Smooth muscle cell (in vitro differentiated cells): ENCODE measurements at regions not wholly inside any gene's neighbourhood (a gene's known extent, or its start where the extent isn't known, plus 50 kb on each side); places are given as distances from the start of the nearest gene placed in this dataset.

ENCODE experiments used
- DNase-seq: peaks from one replicate; lab custom pipeline; 2025; ENCODE audit not compliant: unreplicated experiment; lab: John Stamatoyannopoulos, UW
- H2AFZ ChIP-seq: fragments of 200-600 bp; sonication (generic); 2 replicates; pipeline ENCODE4 v1.6.0; 2016; ENCODE audit warnings: antibody characterized with exemption, low read depth, mild to moderate bottlenecking
- H3F3A ChIP-seq: fragments of 200-600 bp; sonication (generic); 2 replicates; pipeline ENCODE4 v1.6.0; 2017; ENCODE audit warnings: antibody characterized with exemption, low read depth
- H3K27ac ChIP-seq: fragments of 200-600 bp; sonication (generic); 2 replicates; pipeline ENCODE4 v1.5.1; 2016; ENCODE audit warnings: low read depth, mild to moderate bottlenecking
- H3K27me3 ChIP-seq: fragments of 200-600 bp; sonication (generic); 2 replicates; pipeline ENCODE4 v1.6.1; 2016; ENCODE audit warnings: low read depth, mild to moderate bottlenecking
- H3K36me3 ChIP-seq: fragments of 200-600 bp; sonication (generic); 2 replicates; pipeline ENCODE4 v1.5.1; 2016; ENCODE audit warnings: low read depth
- H3K4me1 ChIP-seq: fragments of 200-600 bp; sonication (generic); 2 replicates; pipeline ENCODE4 v1.5.1; 2016; ENCODE audit warnings: low read depth
- H3K4me2 ChIP-seq: fragments of 200-600 bp; sonication (generic); 2 replicates; pipeline ENCODE4 v1.6.0; 2016; ENCODE audit warnings: mild to moderate bottlenecking
- H3K4me3 ChIP-seq: fragments of 200-600 bp; sonication (generic); 2 replicates; pipeline ENCODE4 v1.5.1; 2016; ENCODE audit warnings: mild to moderate bottlenecking
- H3K79me2 ChIP-seq: fragments of 200-600 bp; sonication (generic); 2 replicates; pipeline ENCODE4 v1.6.0; 2016; ENCODE audit warnings: low read depth, mild to moderate bottlenecking
- H3K9ac ChIP-seq: fragments of 200-600 bp; sonication (generic); 2 replicates; pipeline ENCODE4 v1.6.0; 2016; ENCODE audit warnings: low read depth
- H3K9me3 ChIP-seq: fragments of 200-600 bp; sonication (generic); replicated peaks from 2 replicates; pipeline ENCODE4 v1.5.1; 2016; ENCODE audit warnings: low read depth
- H4K20me1 ChIP-seq: fragments of 200-600 bp; sonication (generic); 2 replicates; pipeline ENCODE4 v1.6.0; 2016; ENCODE audit warnings: low read depth
- CTCF ChIP-seq: fragments of 200-600 bp; sonication (generic); IDR thresholded peaks from 2 replicates; pipeline ENCODE4 v1.5.1; 2017; ENCODE audit warnings: borderline replicate concordance, mild to moderate bottlenecking, antibody characterized with exemption; ENCODE audit not compliant: insufficient read depth, poor library complexity, severe bottlenecking
- WGBS: methylation state at CpG from one replicate; pipeline ENCODE4 v1.1.7; 2016; ENCODE audit warnings: low lambda C conversion rate; 5-methylcytosine and 5-hydroxymethylcytosine counted together

- Histone ChIP-seq H4K20me1 (no peaks in the 10 kb centered on the region), H3K4me3 (no peak overlapping the region), H3F3A (no peaks in the 10 kb centered on the region), H3K4me1 (no peaks in the 10 kb centered on the region), H2AFZ (no peak overlapping the region), H3K79me2 (no peaks in the 10 kb centered on the region), H3K9me3 (no peaks in the 10 kb centered on the region), H3K4me2 (no peak overlapping the region), H3K9ac (no peak overlapping the region), H3K27me3 (no peaks in the 10 kb centered on the region), H3K36me3 (no peaks in the 10 kb centered on the region), H3K27ac (no peak overlapping the region)
- 62% methylated on average over 4 of the region's 4 CpGs for WGBS
- DNase-seq = no peak
- no peak for TF ChIP-seq CTCF
Measured at GRCh38 chr11:37612146-37612545, 1014.1 kb upstream of the RAG2 start.

- Histone ChIP-seq H3K4me1 (no peaks in the 10 kb centered on the region), H3K27me3 (no peaks in the 10 kb centered on the region), H3K4me2 (no peak overlapping the region), H3K9ac (no peak overlapping the region), H3K9me3 (no peaks in the 10 kb centered on the region), H4K20me1 (no peaks in the 10 kb centered on the region), H3K36me3 (no peaks in the 10 kb centered on the region), H3K4me3 (no peak overlapping the region), H2AFZ (no peak overlapping the region), H3K27ac (no peak overlapping the region), H3F3A (no peaks in the 10 kb centered on the region), H3K79me2 (no peaks in the 10 kb centered on the region)
- TF ChIP-seq CTCF = no peak
- DNase-seq = no peak
- WGBS = 100% methylated on average over 1 of the region's 1 CpG
Measured at GRCh38 chr11:37605229-37605628, 1007.2 kb upstream of the RAG2 start.

- Histone ChIP-seq H3K79me2 (no peaks in the 10 kb centered on the region), H3K4me3 (no peak overlapping the region), H3K27me3 (no peaks in the 10 kb centered on the region), H3K4me2 (no peak overlapping the region), H2AFZ (peak overlapping the region; percentile 77), H3K36me3 (no peaks in the 10 kb centered on the region), H3K9me3 (no peaks in the 10 kb centered on the region), H3K4me1 (peaks cover 8% of the 10 kb centered on the region), H3K27ac (no peak overlapping the region), H3F3A (no peaks in the 10 kb centered on the region), H3K9ac (no peak overlapping the region), H4K20me1 (no peaks in the 10 kb centered on the region)
- no peak for DNase-seq
- TF ChIP-seq CTCF = no peak
- 35% methylated on average over 1 of the region's 1 CpG for WGBS
Measured at GRCh38 chr11:37598381-37598780, 1000.3 kb upstream of the RAG2 start.

- no peak overlapping the region for H3K9ac ChIP-seq
- no peaks in the 10 kb centered on the region for H3K9me3 ChIP-seq
- H3K4me2 ChIP-seq = no peak overlapping the region
- H2AFZ ChIP-seq = no peak overlapping the region
- no peak for TF ChIP-seq CTCF
- no peaks in the 10 kb centered on the region for H3F3A ChIP-seq
- no peak for DNase-seq
- peaks cover 8% of the 10 kb centered on the region for H3K4me1 ChIP-seq
- H3K4me3 ChIP-seq = no peak overlapping the region
- H3K27me3 ChIP-seq = no peaks in the 10 kb centered on the region
- H3K36me3 ChIP-seq = no peaks in the 10 kb centered on the region
- no peak overlapping the region for H3K27ac ChIP-seq
- no peaks in the 10 kb centered on the region for H4K20me1 ChIP-seq
- WGBS = 62% methylated on average over 2 of the region's 2 CpGs
- H3K79me2 ChIP-seq = no peaks in the 10 kb centered on the region
Measured at GRCh38 chr11:37597776-37598175, 999.7 kb upstream of the RAG2 start.
